Caco-2 (cell line): ENCODE measurements at regions not wholly inside any gene's neighbourhood (a gene's known extent, or its start where the extent isn't known, plus 50 kb on each side); places are given as distances from the start of the nearest gene placed in this dataset.

Experiments used
- BruUV-seq: library from RNA; stranded (reverse); fragments of 400-500 nt; replicated peaks from 2 replicates; lab custom pipeline; 2021; lab: Mats Ljungman, UMichigan
- CTCF ChIA-PET: fragments of 300-600 bp; sonication (Branson Sonifier 250); formaldehyde crosslinking; loops from one replicate; lab custom pipeline; 2022; ENCODE audit warnings: antibody characterized with exemption; lab: Charles Lee
- POLR2A ChIA-PET: fragments of 300-600 bp; sonication (Branson Sonifier 250); formaldehyde crosslinking; loops from one replicate; lab custom pipeline; 2022; ENCODE audit warnings: antibody characterized with exemption; lab: Charles Lee
- DNase-seq, 2 experiments: peaks; one replicate each; pipeline versions ENCODE4 v3.0.0 to v3.0.0-alpha.2; 2020 to 2022
- H3K27me3 ChIP-seq: replicated peaks from 2 replicates; pipeline ENCODE4 v1.6.0; 2011; ENCODE audit warnings: low read length; ENCODE audit not compliant: control insufficient read depth, insufficient read depth
- H3K36me3 ChIP-seq: 2 replicates; pipeline ENCODE4 v1.5.1; 2011; ENCODE audit warnings: low read length; ENCODE audit not compliant: control insufficient read depth, insufficient read depth
- H3K4me1 ChIP-seq: fragments of 250-450 bp; sonication (Bioruptor Pico); 2 replicates; pipeline ENCODE4 v1.5.1; 2020; ENCODE audit warnings: mild to moderate bottlenecking
- H3K4me3 ChIP-seq: 2 replicates; pipeline ENCODE4 v1.5.1; 2011; ENCODE audit warnings: low read depth, mild to moderate bottlenecking, control low read depth, low read length
- H3K9me3 ChIP-seq: fragments of 250-450 bp; sonication (Bioruptor Pico); 2 replicates; pipeline ENCODE4 v1.5.1; 2020; ENCODE audit warnings: mild to moderate bottlenecking, moderate library complexity
- H3K27ac Mint-ChIP-seq: one replicate; pipeline ENCODE4 v1.8.0; 2022; ENCODE audit warnings: mixed read lengths; ENCODE audit not compliant: unreplicated experiment
- H3K27me3 Mint-ChIP-seq: one replicate; pipeline ENCODE4 v1.8.0; 2022; ENCODE audit warnings: mixed read lengths; ENCODE audit not compliant: insufficient read depth, unreplicated experiment
- H3K36me3 Mint-ChIP-seq: one replicate; pipeline ENCODE4 v1.8.0; 2022; ENCODE audit warnings: mild to moderate bottlenecking, mixed read lengths; ENCODE audit not compliant: insufficient read depth, unreplicated experiment
- H3K4me1 Mint-ChIP-seq: one replicate; pipeline ENCODE4 v1.8.0; 2022; ENCODE audit warnings: low read depth, mixed read lengths; ENCODE audit not compliant: unreplicated experiment
- H3K4me3 Mint-ChIP-seq: one replicate; pipeline ENCODE4 v1.8.0; 2022; ENCODE audit warnings: mild to moderate bottlenecking, moderate library complexity, mixed read lengths; ENCODE audit not compliant: unreplicated experiment
- H3K9me3 Mint-ChIP-seq: one replicate; pipeline ENCODE4 v1.8.0; 2022; ENCODE audit warnings: mixed read lengths; ENCODE audit not compliant: unreplicated experiment
- CTCF ChIP-seq, 2 experiments: fragments of 200-600 bp in 1 of 2; IDR thresholded peaks; 1 replicate in 1 of 2; 2 replicates in 1 of 2; pipeline versions ENCODE4 v1.5.1 to v1.8.0; 2011 to 2022; ENCODE audit warnings: antibody characterized with exemption in 1 of 2, control low read depth in 1 of 2, inconsistent platforms in 1 of 2, low read depth in 1 of 2, low read length in 1 of 2, mild to moderate bottlenecking in 1 of 2, moderate library complexity in 1 of 2; ENCODE audit not compliant: insufficient read depth in 1 of 2, severe bottlenecking in 1 of 2, unreplicated experiment in 1 of 2
- intact Hi-C: fragments of 100-400 bp; cut with micrococcal nuclease; formaldehyde crosslinking; loops from one replicate; pipeline ENCODE4 v1.10.0; 2022; ENCODE audit not compliant: unreplicated experiment

- no peak for TF ChIP-seq CTCF (IDR thresholded peaks at IDR 0.05; ENCODE audit: insufficient read depth in 1 of 2, low read depth in 1 of 2, low read length in 1 of 2, severe bottlenecking in 1 of 2, unreplicated experiment in 1 of 2)
- Mint-ChIP-seq H3K36me3 (no peaks in the 10 kb centered on the region), H3K4me3 (no peak overlapping the region), H3K4me1 (no peaks in the 10 kb centered on the region), H3K27ac (no peak overlapping the region), H3K27me3 (no peaks in the 10 kb centered on the region), H3K9me3 (no peaks in the 10 kb centered on the region)
- H3K36me3 ChIP-seq = no peaks in the 10 kb centered on the region
- no TSS peak for BruUV-seq
- H3K4me3 ChIP-seq = no peak overlapping the region
- intact Hi-C loops = no loop called here
- CTCF ChIA-PET = interaction anchor here (0.6 kb wide), 1 partner anchor 23 kb away, joined by 5 read pairs; no protein-coding TSS in a partner anchor
- no peaks in the 10 kb centered on the region for H3K27me3 ChIP-seq
- POLR2A ChIA-PET = no interaction called here
- no peak for DNase-seq
- no peaks in the 10 kb centered on the region for H3K9me3 ChIP-seq
- H3K4me1 ChIP-seq = no peaks in the 10 kb centered on the region
These were observed 635.3 kb downstream of the EDEM1 start for GRCh38 chr3:5822843-5823242.

GRCh38 chr3:5826467-5826866 is 639.0 kb downstream of the EDEM1 start:
- H3K4me3 ChIP-seq = no peak overlapping the region
- Mint-ChIP-seq H3K36me3 (no peaks in the 10 kb centered on the region), H3K9me3 (peaks cover 6% of the 10 kb centered on the region), H3K27me3 (peaks cover 2% of the 10 kb centered on the region), H3K4me3 (no peak overlapping the region), H3K27ac (no peak overlapping the region), H3K4me1 (no peaks in the 10 kb centered on the region)
- H3K27me3 ChIP-seq = no peaks in the 10 kb centered on the region
- ChIA-PET CTCF (no interaction called here), POLR2A (no interaction called here)
- H3K4me1 ChIP-seq = no peaks in the 10 kb centered on the region
- no peaks in the 10 kb centered on the region for H3K9me3 ChIP-seq
- no peak for DNase-seq
- intact Hi-C loops = no loop called here
- no peak for TF ChIP-seq CTCF (IDR thresholded peaks at IDR 0.05; ENCODE audit: insufficient read depth in 1 of 2, low read depth in 1 of 2, low read length in 1 of 2, severe bottlenecking in 1 of 2, unreplicated experiment in 1 of 2)
- no peaks in the 10 kb centered on the region for H3K36me3 ChIP-seq
- no TSS peak for BruUV-seq

GRCh38 chr3:5828251-5828650 is 640.7 kb downstream of the EDEM1 start:
- Histone ChIP-seq H3K9me3 (no peaks in the 10 kb centered on the region), H3K4me3 (no peak overlapping the region), H3K4me1 (no peaks in the 10 kb centered on the region), H3K27me3 (no peaks in the 10 kb centered on the region), H3K36me3 (no peaks in the 10 kb centered on the region)
- intact Hi-C loops = no loop called here
- POLR2A ChIA-PET = no interaction called here
- Mint-ChIP-seq H3K4me3 (no peak overlapping the region), H3K9me3 (peaks cover 9% of the 10 kb centered on the region), H3K27me3 (peaks cover 3% of the 10 kb centered on the region), H3K27ac (no peak overlapping the region), H3K4me1 (no peaks in the 10 kb centered on the region), H3K36me3 (no peaks in the 10 kb centered on the region)
- CTCF ChIA-PET = no interaction called here
- no peak for TF ChIP-seq CTCF (IDR thresholded peaks at IDR 0.05; ENCODE audit: insufficient read depth in 1 of 2, low read depth in 1 of 2, low read length in 1 of 2, severe bottlenecking in 1 of 2, unreplicated experiment in 1 of 2)
- no peak for DNase-seq
- no TSS peak for BruUV-seq
